ENCODE measurements at regions not wholly inside any gene's neighbourhood (a gene's known extent, or its start where the extent isn't known, plus 50 kb on each side); places are given as distances from the start of the nearest gene placed in this dataset.

DNA sequence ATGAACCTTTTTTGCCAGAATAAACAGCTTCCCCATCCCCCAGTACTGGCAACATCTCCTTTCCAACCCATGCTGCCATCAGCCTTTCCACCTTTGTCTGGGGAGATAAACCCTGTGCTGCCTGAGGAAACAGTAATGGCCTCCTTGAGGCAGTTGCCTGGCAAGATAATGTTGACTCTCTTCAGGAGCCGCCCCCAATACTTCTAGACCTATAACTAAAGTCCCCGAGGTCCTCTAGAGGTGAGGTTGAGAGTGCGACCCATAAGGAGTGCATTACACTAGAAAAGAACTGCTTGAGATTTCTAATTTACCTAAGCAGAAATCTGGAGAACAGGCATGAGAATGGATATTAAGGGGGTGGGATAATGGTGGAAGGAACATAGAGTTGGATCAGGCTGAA is 963.2 kb upstream of the PCDH7 start:
- ChIA-PET CTCF (no interaction called here), POLR2A (no interaction called here)
- Histone ChIP-seq H3K9me1 (replicated peaks; ENCODE audit: control insufficient read depth, extremely low read depth, insufficient read depth, low read length) (no peaks in the 10 kb centered on the region), H3K27ac (ENCODE audit: insufficient read depth, low read depth, low read length) (no peak overlapping the region), H3K4me1 (ENCODE audit: control insufficient read depth, extremely low read depth, insufficient read depth, low read length) (no peaks in the 10 kb centered on the region), H3K27me3 (ENCODE audit: control insufficient read depth in 2 of 2, insufficient read depth in 2 of 2, low read length in 2 of 2) (no peaks in the 10 kb centered on the region), H3K9me3 (replicated peaks; ENCODE audit: control insufficient read depth, insufficient read depth, low read length) (no peaks in the 10 kb centered on the region), H4K20me1 (replicated peaks; ENCODE audit: control insufficient read depth, extremely low read depth, insufficient read depth, low read length) (no peaks in the 10 kb centered on the region), H2AFZ (ENCODE audit: low read depth, low read length) (no peak overlapping the region), H3K79me2 (ENCODE audit: control insufficient read depth, insufficient read depth, low read length) (no peaks in the 10 kb centered on the region), H3K9ac (replicated peaks; ENCODE audit: extremely low read depth, insufficient read depth, low read length) (no peak overlapping the region), H3K4me3 (replicated peaks in 1 of 3; ENCODE audit: insufficient read depth in 1 of 3, low read depth in 1 of 3, low read length in 3 of 3) (no peak overlapping the region), H3K36me3 (ENCODE audit: control insufficient read depth in 2 of 2, extremely low read depth in 1 of 2, insufficient read depth in 2 of 2, low read length in 2 of 2) (no peaks in the 10 kb centered on the region), H3K4me2 (ENCODE audit: insufficient read depth, low read length) (no peak overlapping the region)
- TF ChIP-seq POLR2AphosphoS5 (IDR thresholded peaks at IDR 0.05; ENCODE audit: insufficient read depth, low read depth, low read length) = no peak
- TF ChIP-seq EZH2 (IDR thresholded peaks at IDR 0.05; ENCODE audit: borderline replicate concordance, low read depth, low read length, severe bottlenecking) = no peak
- TF ChIP-seq GATA2 (IDR thresholded peaks at IDR 0.05; ENCODE audit: insufficient read depth, insufficient read length, low read depth, low read length) = no peak
- DNase-seq (ENCODE audit: low read depth, low spot score) = no peak
- FAIRE-seq = no peak
- intact Hi-C loops (cut with micrococcal nuclease) = no loop called here
- no TSS peak for BruUV-seq (replicated peaks)
- dilution Hi-C loops (cut with MboI; ENCODE audit: extremely low pct_ligation_motif_present, low sequenced_read_pairs) = no loop called here

DNA sequence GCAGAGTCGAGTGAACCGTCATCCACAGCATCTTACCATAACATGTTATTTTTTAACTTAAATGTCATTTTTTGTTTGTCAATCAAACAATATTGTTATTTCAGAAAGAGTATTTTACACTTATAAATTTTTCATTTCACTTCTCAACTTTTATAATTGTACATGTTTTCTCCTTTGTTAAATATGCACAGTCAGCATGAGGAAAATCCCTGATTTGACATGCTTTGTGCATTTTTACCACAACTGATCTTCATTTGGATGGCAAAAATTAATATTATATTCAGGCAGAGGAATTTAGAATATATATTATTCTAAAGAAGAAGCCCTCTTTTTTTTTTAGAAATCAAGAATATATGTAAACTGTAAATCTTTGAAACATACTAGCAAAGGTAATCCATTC is 958.0 kb upstream of the PCDH7 start:
- DNase-seq (ENCODE audit: low read depth, low spot score) (no peak), FAIRE-seq (no peak)
- no peak overlapping the region for H2AFZ ChIP-seq (ENCODE audit: low read depth, low read length)
- H3K4me1 ChIP-seq (ENCODE audit: control insufficient read depth, extremely low read depth, insufficient read depth, low read length) = no peaks in the 10 kb centered on the region
- no peaks in the 10 kb centered on the region for H3K79me2 ChIP-seq (ENCODE audit: control insufficient read depth, insufficient read depth, low read length)
- no peaks in the 10 kb centered on the region for H3K27me3 ChIP-seq (ENCODE audit: control insufficient read depth in 2 of 2, insufficient read depth in 2 of 2, low read length in 2 of 2)
- no TSS peak for BruUV-seq (replicated peaks)
- no peaks in the 10 kb centered on the region for H3K9me3 ChIP-seq (replicated peaks; ENCODE audit: control insufficient read depth, insufficient read depth, low read length)
- ChIA-PET CTCF (no interaction called here), POLR2A (no interaction called here)
- no peak overlapping the region for H3K27ac ChIP-seq (ENCODE audit: insufficient read depth, low read depth, low read length)
- dilution Hi-C loops (cut with MboI; ENCODE audit: extremely low pct_ligation_motif_present, low sequenced_read_pairs) = no loop called here
- no peak overlapping the region for H3K4me2 ChIP-seq (ENCODE audit: insufficient read depth, low read length)
- H3K9ac ChIP-seq (replicated peaks; ENCODE audit: extremely low read depth, insufficient read depth, low read length) = no peak overlapping the region
- H4K20me1 ChIP-seq (replicated peaks; ENCODE audit: control insufficient read depth, extremely low read depth, insufficient read depth, low read length) = no peaks in the 10 kb centered on the region
- no peaks in the 10 kb centered on the region for H3K36me3 ChIP-seq (ENCODE audit: control insufficient read depth in 2 of 2, extremely low read depth in 1 of 2, insufficient read depth in 2 of 2, low read length in 2 of 2)
- no peak for TF ChIP-seq POLR2AphosphoS5 (IDR thresholded peaks at IDR 0.05; ENCODE audit: insufficient read depth, low read depth, low read length)
- no peak for TF ChIP-seq POLR2A (IDR thresholded peaks at IDR 0.05; ENCODE audit: low read depth, low read length)
- no peak for TF ChIP-seq MYC (IDR thresholded peaks at IDR 0.05; ENCODE audit: low read depth, low read length)
- TF ChIP-seq GATA2 (IDR thresholded peaks at IDR 0.05; ENCODE audit: insufficient read depth, insufficient read length, low read depth, low read length) = no peak
- no peak for TF ChIP-seq JUN (IDR thresholded peaks at IDR 0.05; ENCODE audit: borderline replicate concordance, insufficient read depth, insufficient read length, low read depth)
- TF ChIP-seq FOS (IDR thresholded peaks at IDR 0.05; ENCODE audit: borderline replicate concordance, insufficient read depth, low read length) = no peak
- no peak for TF ChIP-seq EZH2 (IDR thresholded peaks at IDR 0.05; ENCODE audit: borderline replicate concordance, low read depth, low read length, severe bottlenecking)
- TF ChIP-seq, protein P1, sequence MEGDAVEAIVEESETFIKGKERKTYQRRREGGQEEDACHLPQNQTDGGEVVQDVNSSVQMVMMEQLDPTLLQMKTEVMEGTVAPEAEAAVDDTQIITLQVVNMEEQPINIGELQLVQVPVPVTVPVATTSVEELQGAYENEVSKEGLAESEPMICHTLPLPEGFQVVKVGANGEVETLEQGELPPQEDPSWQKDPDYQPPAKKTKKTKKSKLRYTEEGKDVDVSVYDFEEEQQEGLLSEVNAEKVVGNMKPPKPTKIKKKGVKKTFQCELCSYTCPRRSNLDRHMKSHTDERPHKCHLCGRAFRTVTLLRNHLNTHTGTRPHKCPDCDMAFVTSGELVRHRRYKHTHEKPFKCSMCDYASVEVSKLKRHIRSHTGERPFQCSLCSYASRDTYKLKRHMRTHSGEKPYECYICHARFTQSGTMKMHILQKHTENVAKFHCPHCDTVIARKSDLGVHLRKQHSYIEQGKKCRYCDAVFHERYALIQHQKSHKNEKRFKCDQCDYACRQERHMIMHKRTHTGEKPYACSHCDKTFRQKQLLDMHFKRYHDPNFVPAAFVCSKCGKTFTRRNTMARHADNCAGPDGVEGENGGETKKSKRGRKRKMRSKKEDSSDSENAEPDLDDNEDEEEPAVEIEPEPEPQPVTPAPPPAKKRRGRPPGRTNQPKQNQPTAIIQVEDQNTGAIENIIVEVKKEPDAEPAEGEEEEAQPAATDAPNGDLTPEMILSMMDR (IDR thresholded peaks at IDR 0.05; ENCODE audit: extremely low read depth in 1 of 2, insufficient read depth in 1 of 2, low read depth in 1 of 2, low read length in 2 of 2) = no peak
- TF ChIP-seq, protein P2, sequence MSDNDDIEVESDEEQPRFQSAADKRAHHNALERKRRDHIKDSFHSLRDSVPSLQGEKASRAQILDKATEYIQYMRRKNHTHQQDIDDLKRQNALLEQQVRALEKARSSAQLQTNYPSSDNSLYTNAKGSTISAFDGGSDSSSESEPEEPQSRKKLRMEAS (IDR thresholded peaks at IDR 0.05; ENCODE audit: insufficient read depth, insufficient read length) = no peak
- no peak overlapping the region for H3K4me3 ChIP-seq (replicated peaks in 1 of 3; ENCODE audit: insufficient read depth in 1 of 3, low read depth in 1 of 3, low read length in 3 of 3)
- intact Hi-C loops (cut with micrococcal nuclease) = no loop called here
- H3K9me1 ChIP-seq (replicated peaks; ENCODE audit: control insufficient read depth, extremely low read depth, insufficient read depth, low read length) = no peaks in the 10 kb centered on the region

All from endothelial cell of umbilical vein (primary cell).